NOMO-1 (cell line): ENCODE measurements at regions not wholly inside any gene's neighbourhood (a gene's known extent, or its start where the extent isn't known, plus 50 kb on each side); places are given as distances from the start of the nearest gene placed in this dataset.

Source experiments
- DNase-seq, 2 experiments: peaks; one replicate each; lab custom pipeline; 2025; ENCODE audit not compliant: unreplicated experiment in 2 of 2; lab: John Stamatoyannopoulos, UW

DNA sequence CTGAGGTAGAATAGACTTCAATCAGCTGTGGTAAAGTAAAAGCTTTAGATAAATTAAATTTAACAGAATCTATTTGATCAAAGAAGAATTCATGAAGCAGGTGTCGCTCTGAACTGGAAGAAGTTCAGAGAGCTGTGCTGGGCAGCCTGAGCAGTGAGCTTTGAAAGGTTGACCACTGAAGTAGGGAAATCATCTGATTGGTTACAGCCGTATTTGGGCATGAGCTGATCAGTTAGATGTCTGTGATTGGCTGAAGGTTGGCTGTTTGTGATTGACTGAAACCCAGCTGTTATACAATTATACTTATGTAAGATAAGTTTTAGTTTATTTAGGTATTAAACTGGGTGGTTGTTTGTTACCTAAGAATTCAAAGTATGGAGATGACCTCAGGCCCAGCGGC, 1174.6 kb downstream of the CDH9 start:
- no peak for DNase-seq

DNA sequence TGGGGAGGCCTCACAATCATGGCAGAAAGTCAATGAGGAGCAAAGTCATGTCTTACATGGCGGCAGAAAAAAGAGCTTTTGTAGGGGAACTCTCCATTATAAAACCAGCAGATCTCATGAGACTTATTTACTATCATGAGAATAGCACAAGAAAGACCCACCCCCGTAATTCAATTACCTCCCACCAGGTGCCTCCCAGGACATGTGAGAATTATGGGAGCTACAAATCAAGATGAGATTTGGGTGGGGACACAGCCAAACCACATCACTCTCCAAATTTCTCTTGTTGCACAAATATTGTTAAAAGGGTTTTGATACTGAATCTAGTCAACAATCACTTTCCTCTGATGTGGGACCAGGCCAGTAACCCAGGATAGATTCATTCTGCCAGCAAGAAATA, 1176.1 kb downstream of the CDH9 start:
- no peak for DNase-seq

DNA sequence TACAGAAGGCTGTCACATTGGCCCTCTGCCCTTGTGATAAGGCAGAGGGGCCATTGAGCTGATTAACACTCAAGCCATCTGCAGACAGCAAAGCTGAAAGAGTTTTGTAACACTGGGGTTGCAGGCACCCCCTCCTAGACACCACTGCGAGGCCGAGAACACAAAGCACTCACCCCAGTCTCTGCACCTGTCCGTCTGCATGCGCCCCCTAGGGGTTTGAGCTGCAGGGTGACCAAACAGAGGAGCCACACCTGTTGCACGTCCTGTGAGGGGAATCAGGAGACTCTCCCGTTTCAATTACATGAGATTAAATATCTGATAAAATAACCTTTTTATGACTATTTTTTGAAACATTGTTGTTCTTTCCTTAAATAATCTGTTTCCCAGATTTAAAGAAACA, 1180.4 kb downstream of the CDH9 start:
- DNase-seq, result no peak

DNA sequence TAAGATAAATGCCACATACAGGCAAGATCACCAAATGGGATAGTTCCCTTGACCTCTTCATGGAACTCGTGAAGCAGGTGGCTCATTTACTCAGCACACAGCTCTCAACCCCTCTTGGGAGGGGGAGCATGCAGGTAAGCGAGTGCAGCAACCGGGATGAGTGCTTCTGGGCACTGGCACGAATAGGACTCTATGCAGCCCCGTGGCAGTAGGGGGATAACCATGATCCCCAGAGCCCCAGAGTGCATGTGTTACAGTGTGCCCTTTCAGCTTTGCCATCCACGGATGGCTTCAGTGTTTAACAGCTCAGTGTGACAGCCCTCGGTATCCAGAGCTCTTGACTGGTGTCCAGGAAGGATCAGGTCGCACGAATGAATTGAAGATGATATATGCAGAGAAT, 1187.1 kb downstream of the CDH9 start:
- no peak for DNase-seq

DNA sequence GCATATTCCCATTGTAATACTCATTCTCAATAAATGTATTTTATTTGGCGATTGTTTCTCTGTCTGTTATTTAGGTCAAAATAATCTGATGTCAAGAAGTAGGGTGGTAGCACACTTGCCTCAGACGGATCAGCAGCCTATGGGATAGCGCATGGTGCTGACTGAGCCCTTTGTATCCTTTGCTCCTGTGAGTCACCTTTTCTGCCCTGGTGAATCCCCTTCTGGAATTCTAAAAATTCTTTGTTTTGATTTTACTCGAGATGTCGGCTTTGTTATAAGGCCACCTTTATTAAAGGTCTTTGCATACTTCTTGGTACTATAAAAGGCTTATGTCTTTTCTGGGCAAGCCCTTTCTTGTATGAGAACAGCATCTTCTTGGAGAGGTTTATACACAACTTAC, 1187.8 kb downstream of the CDH9 start:
- no peak for DNase-seq

DNA sequence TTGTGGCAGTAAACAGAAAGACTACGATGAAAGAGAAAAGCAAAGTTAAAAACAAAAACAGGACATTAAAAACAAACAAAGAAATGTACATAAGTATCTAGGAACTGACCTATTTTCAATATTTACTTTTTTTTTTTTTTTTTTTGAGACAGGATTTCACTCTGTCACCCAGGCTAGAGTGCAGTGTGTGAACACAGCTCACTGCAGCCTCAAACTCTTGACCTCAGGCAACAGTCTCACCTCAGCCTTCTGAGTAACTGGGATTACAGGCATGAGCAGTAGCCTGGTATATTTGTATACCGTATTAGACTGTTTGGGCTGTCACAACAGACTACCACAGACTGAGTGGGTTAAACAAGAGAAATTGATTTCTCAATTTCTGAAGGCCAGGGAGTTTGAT, 1189.1 kb downstream of the CDH9 start:
- no peak for DNase-seq

DNA sequence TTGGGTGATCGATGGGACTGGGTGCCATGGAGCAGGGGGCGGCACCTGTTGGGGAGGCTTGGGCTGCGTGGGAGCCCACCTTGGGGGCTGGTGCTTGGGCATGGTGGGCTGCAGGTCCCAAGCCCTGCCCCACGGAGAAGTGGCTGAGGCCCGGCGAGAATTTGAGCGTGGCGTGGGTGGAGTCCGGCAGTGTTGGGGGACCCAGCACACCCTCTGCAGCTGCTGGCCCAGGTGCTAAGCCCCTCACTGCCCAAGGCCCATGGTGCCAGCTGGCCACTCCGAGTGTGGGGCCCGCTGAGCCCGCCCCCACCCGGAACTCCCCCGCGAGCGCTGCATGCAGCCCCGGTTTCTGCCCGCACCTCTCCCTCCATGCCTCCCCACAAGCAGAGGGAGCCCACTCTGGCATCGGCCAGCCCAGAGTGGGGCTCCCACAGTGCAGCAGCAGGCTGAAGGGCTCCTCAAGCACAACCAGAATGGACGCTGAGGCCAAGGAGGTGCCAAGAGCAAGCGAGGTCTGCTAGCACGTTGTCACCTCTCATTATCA, 1178.6 kb upstream of the CDH10 start:
- no peak for DNase-seq
